ENCODE measurements at regions not wholly inside any gene's neighbourhood (a gene's known extent, or its start where the extent isn't known, plus 50 kb on each side); places are given as distances from the start of the nearest gene placed in this dataset.

- DNase-seq (ENCODE audit: low spot score): peak; percentile 22
Measured at GRCh38 chr10:77710759-77711682, 73.4 kb upstream of the KCNMA1 start.

GRCh38 chr10:77710081-77710551 lies 72.5 kb upstream of the KCNMA1 start:
- DNase-seq (ENCODE audit: low spot score): no peak

GRCh38 chr10:77707570-77707969 lies 70.0 kb upstream of the KCNMA1 start:
- no peak for DNase-seq (ENCODE audit: low spot score)

GRCh38 chr10:77702166-77702565 lies 64.6 kb upstream of the KCNMA1 start:
- DNase-seq (ENCODE audit: low spot score): no peak

- DNase-seq (ENCODE audit: low spot score): no peak
Measured at GRCh38 chr10:77700086-77700485, 62.5 kb upstream of the KCNMA1 start.

- DNase-seq (ENCODE audit: low spot score): no peak
Measured at GRCh38 chr10:77699080-77699645, 61.6 kb upstream of the KCNMA1 start.

- peak; percentile 7 for DNase-seq (ENCODE audit: low spot score)
Measured at GRCh38 chr10:77698267-77698931, 60.8 kb upstream of the KCNMA1 start.

- no peak for DNase-seq (ENCODE audit: low spot score)
Measured at GRCh38 chr10:77696584-77696983, 59.0 kb upstream of the KCNMA1 start.

- no peak for DNase-seq (ENCODE audit: low spot score)
Measured at GRCh38 chr10:77695186-77695585, 57.6 kb upstream of the KCNMA1 start.

GRCh38 chr10:77692782-77693181 lies 55.2 kb upstream of the KCNMA1 start:
- no peak for DNase-seq (ENCODE audit: low spot score)

- no peak for DNase-seq (ENCODE audit: low spot score)
Measured at GRCh38 chr10:77689339-77689738, 51.7 kb upstream of the KCNMA1 start.

GRCh38 chr10:77687621-77688020 lies 50.0 kb upstream of the KCNMA1 start:
- no peak for DNase-seq (ENCODE audit: low spot score)
